ENCODE measurements at regions not wholly inside any gene's neighbourhood (a gene's known extent, or its start where the extent isn't known, plus 50 kb on each side); places are given as distances from the start of the nearest gene placed in this dataset.

DNA sequence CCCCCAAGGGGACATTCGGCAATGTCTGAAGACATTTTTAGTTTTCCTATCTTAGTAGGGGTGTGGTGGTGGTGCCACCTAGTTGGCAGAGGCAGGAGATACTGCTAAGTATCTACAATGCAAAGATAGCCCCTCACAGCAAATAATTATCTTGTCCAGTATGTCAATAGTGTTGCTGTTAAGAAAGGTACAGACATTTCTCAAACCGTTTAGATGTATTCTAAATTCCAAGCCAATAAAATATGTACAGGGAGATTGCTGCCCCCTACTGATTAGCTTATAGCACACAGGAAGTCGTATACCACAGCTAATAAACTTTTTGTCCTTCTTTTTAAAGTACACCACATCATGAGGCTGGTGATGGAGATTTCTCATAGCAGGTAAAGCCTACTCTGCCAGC lies 260.5 kb downstream of the TMA16 start:
- TF ChIP-seq KLF10 (tag by site-specific recombination; IDR thresholded peaks at IDR 0.05) (no peak), CTCF (tag by site-specific recombination; IDR thresholded peaks at IDR 0.05) (no peak), ZNF785 (tag by site-specific recombination; IDR thresholded peaks at IDR 0.05) (no peak), ZNF138 (tag by site-specific recombination; IDR thresholded peaks at IDR 0.05; ENCODE audit: borderline replicate concordance) (no peak)
